ENCODE measurements at regions not wholly inside any gene's neighbourhood (a gene's known extent, or its start where the extent isn't known, plus 50 kb on each side); places are given as distances from the start of the nearest gene placed in this dataset.

DNA sequence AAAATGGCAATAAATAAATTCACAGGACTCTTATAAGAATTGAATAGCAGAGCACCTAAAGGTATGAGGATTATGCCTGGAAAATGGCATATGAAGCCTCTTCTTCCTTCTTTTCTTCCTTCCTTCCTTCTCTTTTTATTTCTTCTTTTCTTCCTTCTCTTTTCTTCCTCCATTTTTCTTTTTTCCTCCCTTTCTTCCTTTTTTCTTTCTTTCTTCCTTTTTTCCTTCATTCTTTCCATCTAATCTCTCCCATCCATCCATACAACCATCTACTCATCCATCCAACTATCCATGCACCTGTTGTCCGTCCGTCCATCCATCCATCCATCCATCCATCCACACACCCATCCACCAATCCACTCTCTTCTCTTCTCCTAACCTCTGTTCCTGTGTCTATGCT is 173.8 kb downstream of the TBX5 start:
- no peak for DNase-seq
- no peak for TF ChIP-seq GATA1 (IDR thresholded peaks at IDR 0.05; ENCODE audit: low read depth, low read length)
- TF ChIP-seq POLR2A (IDR thresholded peaks at IDR 0.05; ENCODE audit: low read length), result no peak

DNA sequence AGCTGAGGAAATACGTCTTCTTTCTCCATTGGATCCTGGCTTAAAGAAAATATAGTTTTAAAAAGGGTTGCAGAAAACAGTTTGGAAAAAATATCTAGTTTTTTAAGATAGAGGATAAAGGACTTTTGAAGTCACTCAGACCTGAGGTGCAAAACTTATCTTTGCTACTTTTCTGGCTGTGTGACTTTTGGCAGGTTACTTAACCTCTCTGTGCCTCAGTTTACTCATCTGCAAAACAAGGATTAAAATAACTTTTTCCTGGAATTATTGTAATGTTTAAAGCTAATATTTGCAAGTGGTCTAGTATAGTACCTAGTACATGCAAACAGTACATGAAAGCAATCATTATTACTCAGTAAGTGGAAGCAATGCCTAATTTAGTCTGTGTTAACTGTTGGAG is 176.8 kb downstream of the TBX5 start:
- DNase-seq, result no peak
- TF ChIP-seq POLR2A (IDR thresholded peaks at IDR 0.05; ENCODE audit: low read length), result no peak
- no peak for TF ChIP-seq GATA1 (IDR thresholded peaks at IDR 0.05; ENCODE audit: low read depth, low read length)

DNA sequence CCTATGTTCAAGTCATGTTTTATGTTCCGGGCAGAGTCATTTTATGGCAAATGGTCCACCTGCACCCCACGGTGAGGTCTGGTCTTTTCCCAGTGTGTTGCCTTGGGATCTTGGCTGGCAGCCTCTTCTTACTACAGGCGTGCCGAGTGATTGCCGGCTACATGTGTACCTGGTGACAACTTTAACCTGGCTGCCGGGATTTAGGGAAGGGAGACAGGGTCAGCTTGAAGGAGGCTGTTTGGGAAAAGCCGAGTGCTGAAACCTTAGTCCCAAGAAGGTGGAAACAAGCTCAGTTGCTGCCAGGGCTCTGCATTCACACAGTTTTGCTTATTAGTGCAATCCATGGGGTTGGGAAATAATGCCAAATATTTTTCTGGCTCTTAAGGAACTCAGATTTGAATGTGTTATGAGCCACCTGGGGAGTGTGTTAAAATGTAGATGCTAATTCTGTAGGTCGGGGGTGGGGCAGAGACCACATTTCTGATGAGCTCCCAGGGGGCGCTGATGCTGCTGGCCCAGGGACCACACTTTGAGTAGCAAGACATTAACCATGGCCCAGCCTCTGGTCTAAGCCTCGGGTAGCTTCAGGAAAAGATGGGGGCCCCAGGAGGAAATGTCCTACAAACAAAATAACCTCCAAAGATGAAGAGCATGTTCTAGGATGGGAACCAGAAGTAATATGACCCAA is 179.6 kb downstream of the TBX5 start:
- no peak for DNase-seq
- TF ChIP-seq GATA1 (IDR thresholded peaks at IDR 0.05; ENCODE audit: low read depth, low read length) (no peak), POLR2A (IDR thresholded peaks at IDR 0.05; ENCODE audit: low read length) (no peak)

DNA sequence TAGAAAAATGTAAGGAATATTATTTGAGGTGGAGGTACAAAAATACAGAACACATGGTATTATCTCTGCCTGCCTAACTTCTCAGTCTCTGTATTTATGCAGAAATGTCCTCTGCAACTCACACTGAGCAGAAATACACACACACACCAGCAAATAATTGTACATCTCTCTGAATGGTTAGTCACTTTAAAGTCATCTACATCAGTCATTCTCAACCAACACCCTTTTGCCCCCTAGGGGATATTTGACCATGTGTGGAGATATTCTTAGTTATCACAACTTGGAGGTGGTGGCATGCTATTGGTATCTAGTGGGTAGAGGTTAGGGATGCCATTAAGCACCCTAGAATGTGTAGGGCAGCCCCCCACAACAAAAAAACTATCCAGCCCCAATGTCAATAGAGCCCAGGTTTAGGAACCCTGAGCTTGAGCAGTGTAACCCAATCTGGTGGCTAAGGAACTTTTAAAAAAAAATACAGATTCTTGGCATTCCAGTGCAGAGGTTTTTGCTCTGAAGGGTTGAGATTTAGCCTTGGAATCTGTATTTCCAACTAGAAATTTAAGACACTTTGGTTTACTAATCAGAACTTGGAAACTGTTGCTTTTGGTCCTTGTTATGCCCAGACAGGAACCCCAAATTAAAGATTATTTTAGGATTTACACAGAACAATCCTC is 183.8 kb downstream of the TBX5 start:
- DNase-seq, result no peak
- no peak for TF ChIP-seq GATA1 (IDR thresholded peaks at IDR 0.05; ENCODE audit: low read depth, low read length)
- TF ChIP-seq POLR2A (IDR thresholded peaks at IDR 0.05; ENCODE audit: low read length), result no peak

DNA sequence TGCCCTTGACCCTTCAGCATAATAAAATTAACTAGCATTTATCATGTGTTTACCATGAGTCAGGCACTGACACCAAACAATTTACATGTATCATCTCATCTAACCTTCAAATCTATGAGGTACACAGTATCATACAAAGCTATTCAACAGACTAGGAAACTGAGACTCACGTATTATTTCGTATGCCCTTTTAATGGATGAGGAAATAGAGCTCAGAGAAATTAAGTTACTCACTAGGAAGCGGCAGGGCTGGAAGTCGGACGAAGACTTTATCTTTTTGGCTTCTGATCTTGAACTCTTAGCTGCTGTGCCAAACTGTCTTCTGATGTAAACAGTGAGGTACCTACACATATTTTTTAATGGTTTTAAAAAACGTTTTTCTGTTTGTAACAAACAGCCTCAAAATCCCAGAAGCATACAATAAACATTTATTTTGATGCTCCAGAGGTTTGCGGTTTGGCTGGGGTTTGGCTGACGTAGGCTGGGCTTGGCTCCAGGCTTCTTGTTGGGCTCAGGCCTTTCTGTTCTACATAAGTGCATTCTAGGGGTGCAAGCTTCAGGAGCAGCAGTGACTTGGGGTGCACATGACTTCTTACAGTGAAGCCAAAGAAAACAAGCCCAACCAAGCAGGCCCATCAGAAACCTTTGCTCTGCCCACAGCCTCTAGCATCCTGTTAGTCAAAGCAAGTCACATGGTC is 184.7 kb downstream of the TBX5 start:
- DNase-seq, result no peak
- no peak for TF ChIP-seq POLR2A (IDR thresholded peaks at IDR 0.05; ENCODE audit: low read length)
- TF ChIP-seq GATA1 (IDR thresholded peaks at IDR 0.05; ENCODE audit: low read depth, low read length), result no peak

DNA sequence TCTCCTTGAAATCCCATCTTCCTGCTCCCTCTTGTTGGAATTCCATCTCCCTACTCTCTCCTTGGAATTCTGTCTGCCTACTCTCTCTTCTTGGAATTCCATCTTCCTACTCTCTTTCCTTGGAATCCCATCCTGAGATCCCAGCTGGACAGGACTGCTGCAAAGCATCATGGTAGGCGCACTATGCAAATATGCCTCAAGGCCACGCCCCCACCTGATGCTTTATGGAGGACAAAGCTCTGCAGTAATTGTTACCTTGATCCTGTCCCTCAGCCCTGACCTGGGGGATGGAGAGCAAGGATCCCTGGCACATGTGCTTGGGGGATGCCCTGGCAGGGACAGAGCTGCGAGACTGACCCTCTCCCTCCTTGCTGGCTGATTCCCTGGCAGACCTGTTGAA is 185.6 kb downstream of the TBX5 start:
- TF ChIP-seq POLR2A (IDR thresholded peaks at IDR 0.05; ENCODE audit: low read length) (no peak), GATA1 (IDR thresholded peaks at IDR 0.05; ENCODE audit: low read depth, low read length) (no peak)

DNA sequence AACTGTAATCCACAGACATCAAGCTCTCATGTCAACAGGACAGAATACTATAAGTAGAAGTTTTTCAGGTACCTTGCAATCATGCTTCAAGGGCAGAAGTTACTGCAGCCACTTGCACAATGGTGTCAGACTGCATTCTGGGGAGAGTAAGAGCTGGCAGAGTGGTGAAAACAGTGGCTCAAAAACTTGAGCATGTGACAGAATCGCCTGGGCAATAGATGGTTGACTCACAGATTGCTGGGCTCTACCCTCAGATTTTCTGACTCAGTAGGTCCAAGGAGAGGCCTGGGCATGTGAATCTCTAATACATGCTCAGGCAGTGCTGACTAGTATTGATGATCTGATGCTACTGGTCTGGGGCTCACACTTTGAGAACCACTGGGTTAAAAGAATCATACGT is 187.8 kb downstream of the TBX5 start:
- TF ChIP-seq GATA1 (IDR thresholded peaks at IDR 0.05; ENCODE audit: low read depth, low read length) (no peak), POLR2A (IDR thresholded peaks at IDR 0.05; ENCODE audit: low read length) (no peak)
- no peak for DNase-seq

More for the DNA sequence above, 185.6 kb downstream of the TBX5 start:
- no peak for DNase-seq

DNA sequence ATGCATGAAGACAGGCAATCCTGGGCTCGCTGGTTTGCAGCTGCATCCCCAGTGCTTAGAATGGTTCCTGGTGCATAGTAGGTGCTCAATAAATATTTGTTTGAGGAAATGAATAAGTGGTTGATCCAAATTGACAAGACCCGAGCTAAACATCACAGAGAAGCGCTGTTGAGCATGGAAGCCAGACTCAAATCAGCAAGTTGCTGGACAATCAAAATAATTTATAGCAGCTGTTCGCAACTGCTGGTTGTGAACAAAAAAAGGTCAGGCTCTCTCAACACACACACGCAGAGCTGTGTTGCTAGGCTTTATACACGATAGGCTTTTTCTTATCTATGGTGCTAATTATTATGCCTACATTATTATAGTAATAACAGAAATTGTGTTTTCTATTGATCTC is 190.2 kb downstream of the TBX5 start:
- DNase-seq, result no peak
- TF ChIP-seq POLR2A (IDR thresholded peaks at IDR 0.05; ENCODE audit: low read length) (no peak), GATA1 (IDR thresholded peaks at IDR 0.05; ENCODE audit: low read depth, low read length) (no peak)

DNA sequence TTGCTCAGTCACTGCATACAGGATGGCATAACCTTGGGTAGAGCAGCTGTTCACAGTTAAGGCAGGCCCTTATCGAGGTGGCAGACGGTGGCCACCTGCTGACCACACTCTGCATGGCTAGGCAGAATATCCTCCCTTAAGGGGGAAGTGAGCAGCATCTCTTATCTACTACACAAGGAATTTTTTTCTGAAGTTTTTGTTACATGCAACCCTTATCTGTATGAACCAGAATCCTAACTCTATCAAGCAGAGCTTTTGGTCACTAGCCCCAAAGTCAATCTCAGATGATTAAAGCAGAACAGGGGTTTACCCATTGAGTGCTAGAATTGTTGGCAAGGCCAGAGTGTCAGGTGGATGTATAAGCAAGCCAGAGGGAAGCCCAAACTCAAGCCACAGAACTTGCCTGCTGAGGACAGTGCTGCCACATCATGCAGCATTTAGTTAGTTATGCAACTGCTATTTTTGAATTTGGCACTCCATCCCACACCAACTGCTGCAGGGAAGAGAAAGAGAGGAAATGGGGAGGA is 192.8 kb downstream of the TBX5 start:
- peak; percentile 1 to 34 for DNase-seq
- TF ChIP-seq POLR2A (IDR thresholded peaks at IDR 0.05; ENCODE audit: low read length) (no peak), GATA1 (IDR thresholded peaks at IDR 0.05; ENCODE audit: low read depth, low read length) (no peak)

DNA sequence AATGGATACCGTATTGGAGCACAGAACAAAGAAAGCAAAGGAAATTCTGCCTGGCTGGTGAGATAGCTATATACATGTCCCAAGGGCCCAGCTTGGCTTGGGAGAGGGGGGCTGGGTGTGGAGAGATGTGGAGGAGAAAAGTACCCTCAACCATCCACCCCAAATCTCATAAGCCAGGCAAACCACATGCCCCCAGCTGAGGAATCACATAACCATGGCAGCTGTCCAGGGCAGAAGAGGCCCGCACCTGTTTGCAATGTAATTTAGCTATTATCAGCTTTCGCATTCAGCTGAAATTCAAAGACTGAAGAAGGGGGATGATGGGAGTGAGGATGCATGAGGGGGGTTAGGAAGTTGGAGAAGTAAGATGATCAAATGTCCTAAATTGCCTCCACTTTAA is 196.1 kb downstream of the TBX5 start:
- DNase-seq, result no peak
- no peak for TF ChIP-seq GATA1 (IDR thresholded peaks at IDR 0.05; ENCODE audit: low read depth, low read length)
- no peak for TF ChIP-seq POLR2A (IDR thresholded peaks at IDR 0.05; ENCODE audit: low read length)

DNA sequence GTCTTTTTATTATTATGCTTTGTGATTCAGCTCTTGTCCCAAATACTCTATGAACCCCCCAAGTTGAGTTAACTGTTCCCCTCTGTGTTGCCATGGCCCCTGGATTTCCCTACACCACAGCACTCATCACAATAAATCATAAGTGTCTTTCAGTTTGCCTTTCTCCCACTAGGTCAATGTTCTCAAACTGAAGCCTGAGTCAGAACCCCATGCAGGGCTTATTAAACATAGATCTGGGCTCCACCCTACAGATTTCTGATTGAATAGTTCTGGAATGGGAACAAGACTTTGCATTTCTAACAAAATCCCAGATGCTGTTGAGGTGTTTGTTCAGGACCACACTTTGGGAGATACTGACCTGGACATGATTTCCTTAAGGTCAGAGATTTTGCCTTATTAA is 199.4 kb downstream of the TBX5 start:
- no peak for DNase-seq
- TF ChIP-seq POLR2A (IDR thresholded peaks at IDR 0.05; ENCODE audit: low read length) (no peak), GATA1 (IDR thresholded peaks at IDR 0.05; ENCODE audit: low read depth, low read length) (no peak)

DNA sequence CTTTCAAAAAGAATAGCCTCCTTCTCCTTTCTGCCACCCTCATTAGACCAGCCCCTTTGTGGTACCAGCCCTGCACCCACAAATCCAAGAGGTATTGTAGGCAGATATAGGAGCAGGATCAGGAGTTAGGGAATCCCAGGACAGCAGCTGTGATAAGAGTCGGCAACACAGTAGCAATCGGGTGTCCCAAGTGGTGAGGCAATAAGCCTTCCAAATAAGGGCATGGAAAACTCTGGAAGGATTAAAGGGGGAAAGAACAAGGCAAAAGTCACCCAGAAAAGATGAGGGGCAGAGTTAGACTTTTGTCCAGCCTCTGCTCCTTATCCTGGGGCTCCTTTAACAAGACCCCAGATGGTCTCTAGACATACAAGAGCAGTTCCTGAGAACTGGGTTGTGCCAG is 204.2 kb downstream of the TBX5 start:
- TF ChIP-seq POLR2A (IDR thresholded peaks at IDR 0.05; ENCODE audit: low read length) (no peak), GATA1 (IDR thresholded peaks at IDR 0.05; ENCODE audit: low read depth, low read length) (no peak)

DNA sequence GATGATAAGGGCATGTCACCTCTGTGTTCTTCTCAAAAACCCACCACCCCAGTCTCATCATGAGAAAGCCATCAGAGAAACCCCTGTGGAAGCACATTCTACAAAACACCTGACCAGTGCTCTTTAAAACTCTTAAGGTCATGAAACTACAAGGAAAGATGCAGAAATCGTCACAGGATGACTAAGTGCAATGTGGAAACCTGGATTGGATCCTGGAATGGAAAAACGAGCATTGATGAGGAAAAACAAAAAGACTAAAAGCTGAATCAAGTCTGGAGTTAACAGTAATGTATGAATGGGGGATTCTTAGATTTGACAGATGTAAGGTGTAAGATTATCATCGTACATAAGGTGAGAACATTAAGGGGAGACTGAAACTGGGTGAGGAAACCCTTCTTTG is 211.0 kb downstream of the TBX5 start:
- TF ChIP-seq POLR2A (IDR thresholded peaks at IDR 0.05; ENCODE audit: low read length) (no peak), GATA1 (IDR thresholded peaks at IDR 0.05; ENCODE audit: low read depth, low read length) (no peak)
- DNase-seq, result no peak

More for the DNA sequence above, 204.2 kb downstream of the TBX5 start:
- DNase-seq, result no peak

DNA sequence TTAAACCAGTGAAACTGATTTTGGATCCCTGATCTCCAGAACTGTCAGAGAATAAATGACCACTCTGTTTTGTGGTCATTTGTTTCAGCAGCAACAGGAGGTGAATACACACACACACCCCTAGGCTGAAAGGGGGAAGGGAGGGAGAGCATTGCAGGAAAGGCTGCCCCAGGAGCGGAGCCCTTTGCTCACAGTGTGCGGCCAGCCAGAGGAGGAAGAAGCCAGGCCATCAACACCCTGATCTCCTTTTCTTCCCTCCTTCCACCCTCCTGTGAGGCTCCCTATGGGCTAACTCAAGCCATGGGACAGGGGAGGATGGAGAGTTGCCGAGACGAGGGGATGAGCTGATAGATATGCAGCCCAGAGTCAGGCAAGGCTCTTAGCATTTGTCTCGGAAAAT is 211.9 kb downstream of the TBX5 start:
- DNase-seq, result no peak
- TF ChIP-seq POLR2A (IDR thresholded peaks at IDR 0.05; ENCODE audit: low read length) (no peak), GATA1 (IDR thresholded peaks at IDR 0.05; ENCODE audit: low read depth, low read length) (no peak)
